HCT116 (cell line): ENCODE measurements at regions not wholly inside any gene's neighbourhood (a gene's known extent, or its start where the extent isn't known, plus 50 kb on each side); places are given as distances from the start of the nearest gene placed in this dataset.

Experiments used
- CTCF ChIP-seq, 3 experiments: fragments of 200-600 bp in 1 of 3; sonication (generic) in 1 of 3; IDR thresholded peaks in 2 of 3; conservative IDR thresholded peaks in 1 of 3; 2 replicates each; pipeline ENCODE4 v1.5.1; 2012 to 2017; ENCODE audit warnings: low read depth in 2 of 3, low read length in 2 of 3, antibody characterized with exemption in 1 of 3, borderline replicate concordance in 1 of 3, control low read depth in 1 of 3, mild to moderate bottlenecking in 1 of 3, mixed read lengths in 1 of 3, mixed run types in 1 of 3, moderate library complexity in 1 of 3; ENCODE audit not compliant: insufficient read depth in 1 of 3
- JUND ChIP-seq: IDR thresholded peaks from 2 replicates; pipeline ENCODE4 v1.6.1; 2012
- POLR2A ChIP-seq: IDR thresholded peaks from 2 replicates; pipeline ENCODE4 v1.7.0; 2011; ENCODE audit warnings: borderline replicate concordance; ENCODE audit not compliant: insufficient read depth, insufficient read length; ENCODE audit errors: extremely low read depth

GRCh38 chr5:119949426-119949999 lies 320.2 kb downstream of the FAM170A start:
- no peak for TF ChIP-seq POLR2A
- TF ChIP-seq JUND = no peak
- no peak for TF ChIP-seq CTCF (IDR thresholded peaks at IDR 0.05 in 2 of 3, conservative IDR thresholded peaks at IDR 0.05 in 1 of 3; ENCODE audit: borderline replicate concordance in 1 of 3, insufficient read depth in 1 of 3, low read depth in 2 of 3, low read length in 2 of 3)
